GM23338 (cell line): ENCODE measurements at regions not wholly inside any gene's neighbourhood (a gene's known extent, or its start where the extent isn't known, plus 50 kb on each side); places are given as distances from the start of the nearest gene placed in this dataset.

Experiments used
- ETS1 ChIP-seq: IDR thresholded peaks from 2 replicates; pipeline ENCODE4 v1.6.1; 2016; ENCODE audit warnings: antibody characterized with exemption
- EZH2 ChIP-seq: fragments of 200-600 bp; sonication (generic); IDR thresholded peaks from one replicate; pipeline ENCODE4 v1.8.0; 2017; ENCODE audit warnings: antibody characterized with exemption, mild to moderate bottlenecking, low read depth; ENCODE audit not compliant: unreplicated experiment
- NANOG ChIP-seq: IDR thresholded peaks from 2 replicates; pipeline ENCODE4 v1.6.1; 2016; ENCODE audit warnings: antibody characterized with exemption, borderline replicate concordance
- POLR2AphosphoS5 ChIP-seq: IDR thresholded peaks from 2 replicates; pipeline ENCODE4 v1.6.1; 2016; ENCODE audit warnings: antibody characterized with exemption, low read depth
- ZNF331 ChIP-seq: fragments of 250-450 bp; sonication (Bioruptor Pico); IDR thresholded peaks from 2 replicates; pipeline ENCODE4 v1.5.0; 2020; ENCODE audit warnings: low read depth, mild to moderate bottlenecking, moderate library complexity
- ZNF462 ChIP-seq: fragments of 250-450 bp; sonication (Bioruptor Pico); IDR thresholded peaks from 2 replicates; pipeline ENCODE4 v1.5.0; 2020; ENCODE audit warnings: mild to moderate bottlenecking, moderate library complexity
- TF ChIP-seq, protein P1 (sequence below), 2 experiments: fragments of 200-600 bp in 1 of 2; sonication (generic) in 1 of 2; conservative IDR thresholded peaks; 2 replicates each; pipeline versions ENCODE4 v1.5.1 to v1.6.1; 2016 to 2017; ENCODE audit warnings: antibody characterized with exemption in 2 of 2, low read depth in 2 of 2, mild to moderate bottlenecking in 2 of 2, moderate library complexity in 1 of 2
- TF ChIP-seq, protein P2 (sequence below): IDR thresholded peaks from one replicate; pipeline ENCODE4 v1.6.1; 2018; ENCODE audit warnings: antibody characterized with exemption; ENCODE audit not compliant: unreplicated experiment

DNA sequence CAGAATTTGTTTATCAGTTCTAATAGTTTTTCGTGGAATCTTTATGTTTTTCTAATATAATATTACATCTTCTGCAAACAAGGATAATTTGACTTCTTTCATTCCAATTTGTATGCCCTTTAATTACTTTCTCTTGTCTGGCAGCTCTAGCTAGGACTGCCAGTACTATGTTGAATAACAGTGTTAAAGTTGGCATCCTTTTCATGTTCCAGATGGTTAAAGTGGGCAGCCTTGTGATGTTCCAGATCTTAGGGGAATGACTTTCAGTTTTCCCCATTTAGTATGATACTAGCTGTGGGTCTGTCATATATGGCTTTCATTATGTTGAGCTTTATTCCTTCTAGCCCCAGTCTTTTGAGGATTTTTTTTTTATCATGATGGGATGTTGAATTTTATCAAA is 220.6 kb upstream of the WDFY3 start:
- TF ChIP-seq, protein P1, sequence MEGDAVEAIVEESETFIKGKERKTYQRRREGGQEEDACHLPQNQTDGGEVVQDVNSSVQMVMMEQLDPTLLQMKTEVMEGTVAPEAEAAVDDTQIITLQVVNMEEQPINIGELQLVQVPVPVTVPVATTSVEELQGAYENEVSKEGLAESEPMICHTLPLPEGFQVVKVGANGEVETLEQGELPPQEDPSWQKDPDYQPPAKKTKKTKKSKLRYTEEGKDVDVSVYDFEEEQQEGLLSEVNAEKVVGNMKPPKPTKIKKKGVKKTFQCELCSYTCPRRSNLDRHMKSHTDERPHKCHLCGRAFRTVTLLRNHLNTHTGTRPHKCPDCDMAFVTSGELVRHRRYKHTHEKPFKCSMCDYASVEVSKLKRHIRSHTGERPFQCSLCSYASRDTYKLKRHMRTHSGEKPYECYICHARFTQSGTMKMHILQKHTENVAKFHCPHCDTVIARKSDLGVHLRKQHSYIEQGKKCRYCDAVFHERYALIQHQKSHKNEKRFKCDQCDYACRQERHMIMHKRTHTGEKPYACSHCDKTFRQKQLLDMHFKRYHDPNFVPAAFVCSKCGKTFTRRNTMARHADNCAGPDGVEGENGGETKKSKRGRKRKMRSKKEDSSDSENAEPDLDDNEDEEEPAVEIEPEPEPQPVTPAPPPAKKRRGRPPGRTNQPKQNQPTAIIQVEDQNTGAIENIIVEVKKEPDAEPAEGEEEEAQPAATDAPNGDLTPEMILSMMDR (conservative IDR thresholded peaks at IDR 0.05; ENCODE audit: low read depth in 2 of 2): no peak
- TF ChIP-seq POLR2AphosphoS5 (no peak), NANOG (no peak), EZH2 (no peak), ZNF331 (CRISPR knock-in tag) (no peak), ETS1 (no peak), ZNF462 (CRISPR knock-in tag) (no peak)
- TF ChIP-seq, protein P2, sequence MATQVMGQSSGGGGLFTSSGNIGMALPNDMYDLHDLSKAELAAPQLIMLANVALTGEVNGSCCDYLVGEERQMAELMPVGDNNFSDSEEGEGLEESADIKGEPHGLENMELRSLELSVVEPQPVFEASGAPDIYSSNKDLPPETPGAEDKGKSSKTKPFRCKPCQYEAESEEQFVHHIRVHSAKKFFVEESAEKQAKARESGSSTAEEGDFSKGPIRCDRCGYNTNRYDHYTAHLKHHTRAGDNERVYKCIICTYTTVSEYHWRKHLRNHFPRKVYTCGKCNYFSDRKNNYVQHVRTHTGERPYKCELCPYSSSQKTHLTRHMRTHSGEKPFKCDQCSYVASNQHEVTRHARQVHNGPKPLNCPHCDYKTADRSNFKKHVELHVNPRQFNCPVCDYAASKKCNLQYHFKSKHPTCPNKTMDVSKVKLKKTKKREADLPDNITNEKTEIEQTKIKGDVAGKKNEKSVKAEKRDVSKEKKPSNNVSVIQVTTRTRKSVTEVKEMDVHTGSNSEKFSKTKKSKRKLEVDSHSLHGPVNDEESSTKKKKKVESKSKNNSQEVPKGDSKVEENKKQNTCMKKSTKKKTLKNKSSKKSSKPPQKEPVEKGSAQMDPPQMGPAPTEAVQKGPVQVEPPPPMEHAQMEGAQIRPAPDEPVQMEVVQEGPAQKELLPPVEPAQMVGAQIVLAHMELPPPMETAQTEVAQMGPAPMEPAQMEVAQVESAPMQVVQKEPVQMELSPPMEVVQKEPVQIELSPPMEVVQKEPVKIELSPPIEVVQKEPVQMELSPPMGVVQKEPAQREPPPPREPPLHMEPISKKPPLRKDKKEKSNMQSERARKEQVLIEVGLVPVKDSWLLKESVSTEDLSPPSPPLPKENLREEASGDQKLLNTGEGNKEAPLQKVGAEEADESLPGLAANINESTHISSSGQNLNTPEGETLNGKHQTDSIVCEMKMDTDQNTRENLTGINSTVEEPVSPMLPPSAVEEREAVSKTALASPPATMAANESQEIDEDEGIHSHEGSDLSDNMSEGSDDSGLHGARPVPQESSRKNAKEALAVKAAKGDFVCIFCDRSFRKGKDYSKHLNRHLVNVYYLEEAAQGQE: no peak
